SJSA1 (cell line): ENCODE measurements at regions not wholly inside any gene's neighbourhood (a gene's known extent, or its start where the extent isn't known, plus 50 kb on each side); places are given as distances from the start of the nearest gene placed in this dataset.

Experiments
- DNase-seq, 2 experiments: peaks; one replicate each; pipeline ENCODE4 v3.0.0-alpha.2; 2015 to 2020; ENCODE audit warnings: low spot score in 2 of 2, low read depth in 1 of 2
- H3K27ac ChIP-seq: fragments of 250-450 bp; sonication (Bioruptor Pico); 2 replicates; pipeline ENCODE4 v1.5.1; 2020; ENCODE audit warnings: mild to moderate bottlenecking, moderate library complexity
- H3K27me3 ChIP-seq: fragments of 250-450 bp; sonication (Bioruptor Pico); replicated peaks from 2 replicates; pipeline ENCODE4 v1.5.1; 2020; ENCODE audit warnings: mild to moderate bottlenecking, moderate library complexity
- H3K36me3 ChIP-seq: fragments of 250-450 bp; sonication (Bioruptor Pico); 2 replicates; pipeline ENCODE4 v1.5.1; 2020; ENCODE audit warnings: mild to moderate bottlenecking
- H3K4me1 ChIP-seq: fragments of 250-450 bp; sonication (Bioruptor Pico); replicated peaks from 2 replicates; pipeline ENCODE4 v1.6.1; 2021; ENCODE audit warnings: mild to moderate bottlenecking
- H3K4me3 ChIP-seq: fragments of 250-450 bp; sonication (Bioruptor Pico); 2 replicates; pipeline ENCODE4 v1.5.1; 2020; ENCODE audit warnings: mild to moderate bottlenecking
- H3K9me3 ChIP-seq: fragments of 250-450 bp; sonication (Bioruptor Pico); replicated peaks from 2 replicates; pipeline ENCODE4 v1.5.1; 2020; ENCODE audit warnings: mild to moderate bottlenecking

DNA sequence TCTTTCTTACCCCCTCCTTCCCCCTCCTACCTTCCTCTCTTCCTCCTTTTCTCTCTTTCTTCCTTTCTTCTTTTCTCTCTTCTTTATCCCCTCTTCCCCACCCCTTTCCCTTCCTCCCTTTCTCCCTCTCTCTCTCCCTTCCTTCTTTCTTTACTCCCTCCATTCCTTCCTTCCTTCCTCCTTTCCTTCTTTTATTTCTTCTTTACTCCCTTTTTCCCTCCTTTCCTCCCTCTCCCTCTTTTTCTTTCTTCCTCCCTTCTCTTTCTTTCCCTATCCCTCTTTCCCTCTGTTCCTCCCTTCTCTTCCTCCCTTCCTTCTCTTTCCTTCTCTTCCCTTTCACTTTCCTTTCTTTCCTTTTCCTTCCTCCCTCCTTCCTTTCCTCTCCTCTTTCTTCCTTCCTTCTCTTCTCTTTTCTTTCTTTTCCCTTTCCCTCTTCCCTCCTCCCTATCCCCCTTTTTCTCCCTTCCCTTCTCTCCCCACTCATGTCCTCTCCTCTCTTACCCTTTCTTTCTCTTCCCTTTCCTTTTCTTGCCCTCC lies 302.3 kb upstream of the TBX3 start:
- DNase-seq, result no peak
- H3K27ac ChIP-seq, result no peak overlapping the region
- no peaks in the 10 kb centered on the region for H3K36me3 ChIP-seq
- H3K4me1 ChIP-seq, result peaks cover 41% of the 10 kb centered on the region
- no peak overlapping the region for H3K4me3 ChIP-seq
- H3K9me3 ChIP-seq, result peaks cover 7% of the 10 kb centered on the region; the same call in 1 of the 2 replicates
- no peaks in the 10 kb centered on the region for H3K27me3 ChIP-seq

DNA sequence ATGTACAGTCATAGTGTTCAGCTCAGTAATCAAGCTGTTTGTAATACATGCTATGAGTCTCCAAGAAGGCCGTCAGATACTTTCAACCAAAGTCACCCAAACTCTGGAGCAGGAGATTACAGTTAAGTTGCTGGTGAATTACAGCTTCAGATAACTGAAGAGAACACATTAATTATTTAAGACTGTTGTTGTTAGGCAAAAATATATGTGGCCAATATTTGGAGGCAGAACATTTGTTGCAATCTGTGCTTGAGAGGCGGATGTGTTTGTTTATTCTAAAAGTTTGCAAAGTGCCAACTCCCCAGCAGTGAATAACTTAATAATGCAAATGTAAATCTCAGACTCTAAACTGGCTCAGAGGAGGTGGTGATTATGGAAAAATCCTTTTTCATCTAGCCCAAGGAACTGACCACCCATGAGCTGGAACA lies 300.7 kb upstream of the TBX3 start:
- H3K4me3 ChIP-seq, result no peak overlapping the region
- H3K27ac ChIP-seq, result no peak overlapping the region
- no peaks in the 10 kb centered on the region for H3K36me3 ChIP-seq
- H3K4me1 ChIP-seq, result peaks cover 25% of the 10 kb centered on the region
- H3K27me3 ChIP-seq, result no peaks in the 10 kb centered on the region
- DNase-seq, result peak in 1 of 2 experiments; percentile 60
- H3K9me3 ChIP-seq, result peaks cover 7% of the 10 kb centered on the region; the same call in 1 of the 2 replicates

DNA sequence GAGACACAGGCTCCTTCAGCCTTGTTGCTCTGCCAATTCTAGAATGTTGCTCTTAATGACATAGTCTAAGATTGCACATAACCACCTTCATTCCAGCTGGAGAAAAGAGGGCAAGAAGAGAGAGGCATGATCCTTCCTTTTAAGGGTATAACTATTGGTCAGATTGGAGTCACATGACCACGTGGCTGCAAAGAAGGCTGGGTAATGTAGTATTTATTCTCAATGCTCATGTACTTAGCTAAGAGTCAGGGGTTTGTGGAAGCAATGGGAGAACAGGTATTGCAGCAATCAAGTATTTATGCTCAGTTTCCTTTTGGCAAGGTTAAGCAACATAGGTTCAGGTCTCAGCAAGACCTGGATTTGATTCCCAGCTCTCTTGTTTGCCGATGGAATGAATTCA lies 298.8 kb upstream of the TBX3 start:
- DNase-seq, result no peak

DNA sequence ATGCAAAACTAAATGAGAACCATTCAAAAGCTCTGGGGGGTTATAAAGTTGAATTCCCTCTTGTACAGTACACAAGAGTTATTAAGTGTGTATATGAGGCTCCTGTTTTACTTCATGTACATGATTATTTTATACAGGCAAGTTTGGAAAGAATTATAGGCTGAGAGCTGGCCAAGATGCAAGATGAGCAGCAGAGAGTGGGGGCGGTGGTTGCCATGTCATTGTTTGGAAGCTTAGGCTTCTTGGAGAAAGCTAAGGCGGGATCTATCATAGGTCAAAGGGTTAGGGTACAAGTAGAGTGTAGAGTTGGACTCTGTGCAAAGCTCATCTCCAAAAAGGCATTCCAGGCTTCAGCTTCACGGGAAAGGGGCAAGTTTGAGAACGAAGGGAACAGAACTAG lies 297.1 kb upstream of the TBX3 start:
- Histone ChIP-seq H3K36me3 (no peaks in the 10 kb centered on the region), H3K4me1 (peaks cover 33% of the 10 kb centered on the region), H3K27ac (no peak overlapping the region), H3K9me3 (peaks cover 7% of the 10 kb centered on the region; the same call in 1 of the 2 replicates), H3K27me3 (no peaks in the 10 kb centered on the region), H3K4me3 (no peak overlapping the region)
- DNase-seq, result no peak

More for the DNA sequence above, 298.8 kb upstream of the TBX3 start:
- no peak overlapping the region for H3K27ac ChIP-seq
- peaks cover 23% of the 10 kb centered on the region for H3K4me1 ChIP-seq
- H3K36me3 ChIP-seq, result no peaks in the 10 kb centered on the region
- H3K27me3 ChIP-seq, result no peaks in the 10 kb centered on the region
- H3K9me3 ChIP-seq, result peaks cover 7% of the 10 kb centered on the region; the same call in 1 of the 2 replicates
- H3K4me3 ChIP-seq, result no peak overlapping the region

DNA sequence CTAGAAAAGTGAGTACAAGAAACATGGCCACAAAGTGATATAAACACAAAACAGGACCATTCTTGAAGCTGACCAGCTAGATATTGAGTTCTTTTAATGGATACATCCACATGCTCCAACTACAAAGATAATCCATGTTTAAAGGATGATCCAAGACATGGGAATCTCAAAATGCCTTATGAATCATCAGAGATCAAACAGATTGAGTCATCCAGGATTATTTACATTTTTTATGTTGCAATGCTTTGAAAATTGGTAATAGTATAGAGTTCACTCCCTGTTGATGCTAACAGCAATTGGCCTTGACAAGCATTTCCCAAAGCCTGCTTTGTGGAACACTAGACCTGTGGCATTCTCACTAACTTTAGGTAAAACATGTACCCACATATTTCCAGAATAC lies 293.0 kb upstream of the TBX3 start:
- Histone ChIP-seq H3K27me3 (no peaks in the 10 kb centered on the region), H3K4me1 (peaks cover 13% of the 10 kb centered on the region), H3K9me3 (no peaks in the 10 kb centered on the region), H3K4me3 (no peak overlapping the region), H3K36me3 (no peaks in the 10 kb centered on the region), H3K27ac (no peak overlapping the region)
- DNase-seq, result no peak

DNA sequence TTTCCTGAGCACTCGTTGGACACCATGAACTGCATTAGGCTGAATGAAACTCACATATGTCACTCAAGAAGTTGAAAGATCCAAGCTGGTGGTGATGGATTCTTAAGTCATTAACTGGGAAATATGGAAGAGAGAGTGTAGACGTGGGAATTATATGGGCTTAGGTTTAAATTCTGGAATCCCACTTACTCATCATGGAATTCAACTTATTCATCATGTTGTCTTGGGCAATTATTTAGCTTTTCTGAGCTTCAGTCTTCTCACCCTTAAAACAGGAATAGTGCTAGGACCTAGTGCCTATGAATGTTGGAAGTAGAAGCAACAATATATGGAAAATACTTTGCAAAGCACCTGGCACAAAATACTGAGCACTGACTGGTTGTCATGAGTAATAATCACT lies 292.4 kb upstream of the TBX3 start:
- Histone ChIP-seq H3K4me1 (peaks cover 13% of the 10 kb centered on the region), H3K27me3 (no peaks in the 10 kb centered on the region), H3K9me3 (no peaks in the 10 kb centered on the region), H3K36me3 (no peaks in the 10 kb centered on the region), H3K27ac (no peak overlapping the region), H3K4me3 (no peak overlapping the region)
- DNase-seq, result no peak

DNA sequence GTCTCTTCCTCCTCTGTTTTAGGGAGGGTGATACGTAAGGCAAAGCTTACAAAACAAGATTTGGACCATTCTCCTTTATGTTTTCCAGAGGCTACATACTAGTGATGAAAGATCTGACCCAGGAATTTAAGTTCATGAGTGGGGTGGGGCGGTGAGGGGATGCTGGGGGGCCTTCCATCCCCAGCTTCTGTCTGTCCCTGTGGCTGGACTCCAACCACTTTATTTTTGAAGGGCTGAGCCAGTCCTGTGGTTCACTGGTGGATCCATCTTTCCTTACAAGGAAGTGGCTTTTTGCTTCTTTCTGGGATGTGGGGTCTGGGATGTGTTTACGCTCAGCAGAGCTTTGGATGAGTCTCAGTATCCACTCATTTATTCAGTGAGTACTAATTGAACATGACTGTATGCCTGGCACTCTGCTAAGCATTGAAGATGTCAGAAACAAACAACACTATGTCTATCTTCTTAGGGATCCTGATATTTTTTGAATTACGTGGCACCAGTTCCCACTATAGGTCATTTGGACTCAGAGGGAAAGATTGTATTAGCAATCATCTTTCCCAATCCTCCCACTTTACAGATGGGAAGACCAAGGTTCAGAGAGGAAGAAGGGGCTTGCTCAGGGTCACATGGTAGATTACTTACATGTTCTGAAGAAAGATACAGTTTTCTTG lies 291.8 kb upstream of the TBX3 start:
- Histone ChIP-seq H3K27me3 (no peaks in the 10 kb centered on the region), H3K36me3 (no peaks in the 10 kb centered on the region), H3K4me3 (no peak overlapping the region), H3K27ac (no peak overlapping the region), H3K4me1 (peaks cover 13% of the 10 kb centered on the region), H3K9me3 (no peaks in the 10 kb centered on the region)
- no peak for DNase-seq

DNA sequence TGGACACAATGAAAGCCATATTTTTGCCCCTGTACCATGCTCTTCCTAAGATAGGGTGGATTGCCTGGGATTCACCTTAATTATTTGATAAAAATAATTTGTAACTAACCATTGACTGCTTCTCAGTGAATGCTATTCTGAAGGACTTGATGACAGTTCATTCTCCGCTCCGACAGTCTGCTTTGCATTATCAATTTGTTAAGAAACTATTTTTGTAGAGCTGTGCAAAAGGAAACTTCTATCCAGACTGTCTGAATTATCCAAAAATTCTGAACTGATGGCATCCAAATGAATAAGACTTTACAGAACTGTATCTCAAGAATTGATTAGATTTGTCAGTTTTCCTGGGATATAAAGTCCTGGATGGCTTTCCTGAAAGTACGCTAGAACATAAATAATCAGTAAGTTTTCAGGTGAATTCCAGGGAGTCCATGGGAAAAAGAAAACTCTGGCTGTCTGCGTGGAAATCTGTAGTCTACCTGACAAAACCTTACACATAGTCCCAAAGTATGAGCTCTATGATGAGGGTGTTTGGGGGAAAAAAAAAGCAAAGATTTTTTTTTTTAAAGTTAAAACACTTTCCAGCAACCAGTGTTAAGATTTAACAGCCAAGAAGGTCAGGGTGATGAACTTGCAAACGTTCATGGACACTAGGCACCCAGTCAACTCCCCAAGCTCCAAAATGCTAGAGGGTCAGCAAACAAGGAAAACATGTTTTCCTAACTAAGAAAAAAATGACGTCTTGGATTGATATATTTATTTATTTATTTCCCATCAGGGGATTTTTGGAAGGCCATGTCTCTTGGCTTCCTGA lies 291.1 kb upstream of the TBX3 start:
- no peaks in the 10 kb centered on the region for H3K27me3 ChIP-seq
- H3K27ac ChIP-seq, result no peak overlapping the region
- no peak overlapping the region for H3K4me3 ChIP-seq
- no peaks in the 10 kb centered on the region for H3K36me3 ChIP-seq
- no peaks in the 10 kb centered on the region for H3K9me3 ChIP-seq
- DNase-seq, result no peak
- peaks cover 13% of the 10 kb centered on the region for H3K4me1 ChIP-seq

DNA sequence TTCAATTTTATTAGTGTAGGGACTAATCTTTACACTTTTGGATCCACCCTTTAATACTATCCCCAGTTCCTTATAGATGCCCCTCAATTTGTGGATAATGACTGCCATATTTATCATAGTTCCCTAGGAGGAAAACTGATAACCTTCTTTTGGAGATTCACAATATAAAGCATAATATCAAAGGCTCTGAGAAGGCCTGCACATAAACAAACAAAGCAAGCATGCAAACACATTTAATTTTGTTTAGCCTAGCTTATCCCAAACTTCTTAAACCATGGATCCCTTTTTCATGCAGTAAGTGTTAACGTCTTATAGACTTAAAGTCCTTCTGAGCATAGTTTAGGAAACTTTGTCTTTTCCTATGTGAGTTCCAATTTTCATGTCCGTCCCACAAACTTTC lies 290.4 kb upstream of the TBX3 start:
- no peak for DNase-seq
- no peaks in the 10 kb centered on the region for H3K9me3 ChIP-seq
- no peaks in the 10 kb centered on the region for H3K36me3 ChIP-seq
- H3K27ac ChIP-seq, result no peak overlapping the region
- no peak overlapping the region for H3K4me3 ChIP-seq
- H3K4me1 ChIP-seq, result peaks cover 13% of the 10 kb centered on the region
- H3K27me3 ChIP-seq, result no peaks in the 10 kb centered on the region

DNA sequence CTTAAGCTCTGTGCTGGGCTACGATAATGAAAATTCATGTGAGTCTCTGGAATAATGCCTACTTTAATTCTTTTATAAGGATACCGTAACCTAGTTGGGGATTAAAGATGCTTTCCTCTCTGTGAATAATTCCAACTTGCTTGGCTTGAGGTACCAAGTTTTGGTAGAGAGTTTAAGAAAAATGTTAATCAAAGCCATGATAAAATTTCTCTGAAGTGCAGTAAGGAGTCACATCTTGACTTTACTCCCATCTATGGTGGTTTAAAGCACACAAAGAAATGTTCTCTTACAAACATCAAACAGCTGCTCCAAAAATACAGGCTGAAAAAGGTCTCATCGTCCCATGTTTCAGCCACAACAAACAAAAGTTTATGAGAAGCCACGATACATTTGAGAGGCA lies 284.8 kb upstream of the TBX3 start:
- no peak for DNase-seq
- Histone ChIP-seq H3K9me3 (no peaks in the 10 kb centered on the region), H3K4me1 (no peaks in the 10 kb centered on the region), H3K36me3 (no peaks in the 10 kb centered on the region), H3K27ac (no peak overlapping the region), H3K4me3 (no peak overlapping the region), H3K27me3 (no peaks in the 10 kb centered on the region)

DNA sequence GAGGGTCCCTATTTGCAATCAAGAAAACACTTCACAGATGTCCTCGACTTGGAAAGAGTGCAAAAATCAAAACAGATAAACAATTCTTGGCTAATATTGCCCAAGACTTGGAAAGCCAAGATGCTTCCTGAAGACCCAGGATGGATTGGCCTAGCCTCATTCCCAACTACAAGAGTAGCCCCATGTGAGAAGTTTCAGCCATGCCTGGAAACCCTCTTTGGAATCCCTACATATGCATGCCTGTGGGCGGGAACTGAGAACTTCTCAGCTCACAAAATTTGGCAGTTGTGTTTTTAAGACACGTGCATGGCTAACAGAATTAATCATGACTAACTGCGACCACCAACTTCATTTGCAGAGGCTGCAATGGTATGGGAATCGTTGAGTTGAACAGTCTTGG lies 283.2 kb upstream of the TBX3 start:
- no peak for DNase-seq
- no peak overlapping the region for H3K27ac ChIP-seq
- no peaks in the 10 kb centered on the region for H3K4me1 ChIP-seq
- no peaks in the 10 kb centered on the region for H3K27me3 ChIP-seq
- no peak overlapping the region for H3K4me3 ChIP-seq
- no peaks in the 10 kb centered on the region for H3K36me3 ChIP-seq
- H3K9me3 ChIP-seq, result no peaks in the 10 kb centered on the region

DNA sequence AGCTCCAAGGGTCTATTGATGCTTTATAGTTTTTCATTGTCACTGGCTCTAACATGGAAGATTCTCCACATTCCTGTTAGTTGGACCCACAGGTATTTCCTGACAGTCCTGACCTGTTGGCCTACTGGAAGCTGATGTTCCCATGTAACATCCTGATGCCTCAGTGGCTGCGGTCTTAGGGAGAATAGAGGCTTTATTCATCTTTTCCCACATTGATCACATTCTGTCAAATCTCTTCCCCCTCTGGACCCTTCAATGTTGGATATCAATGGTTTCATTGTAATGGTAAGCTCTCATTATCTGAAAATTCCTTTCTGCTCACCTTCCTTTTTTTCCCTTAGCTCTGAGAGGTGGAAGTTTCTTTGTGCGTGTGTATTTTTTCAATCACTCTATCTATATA lies 280.9 kb upstream of the TBX3 start:
- DNase-seq, result no peak
- no peaks in the 10 kb centered on the region; the same call in 1 of the 2 replicates for H3K4me1 ChIP-seq
- H3K36me3 ChIP-seq, result no peaks in the 10 kb centered on the region
- no peaks in the 10 kb centered on the region for H3K9me3 ChIP-seq
- no peak overlapping the region for H3K27ac ChIP-seq
- H3K4me3 ChIP-seq, result no peak overlapping the region
- H3K27me3 ChIP-seq, result no peaks in the 10 kb centered on the region

DNA sequence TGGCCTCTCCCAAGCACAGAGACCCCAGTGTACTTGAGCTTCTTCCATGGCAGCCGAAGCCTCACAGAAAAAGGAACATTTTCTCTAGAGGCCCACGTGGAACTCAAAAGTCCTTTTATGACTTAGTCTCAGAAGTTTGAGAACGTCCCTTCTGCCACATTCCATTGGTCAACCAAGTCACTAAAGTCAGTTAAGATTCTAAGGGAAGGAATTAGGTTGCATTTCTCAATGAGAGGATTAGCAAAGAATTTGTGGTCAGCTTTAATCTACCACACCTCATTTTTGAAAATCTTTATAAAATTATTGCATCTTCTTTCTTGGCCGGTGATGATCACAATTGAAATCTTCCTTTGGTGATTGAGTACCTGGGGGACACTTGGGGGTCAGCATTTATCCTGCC lies 279.9 kb upstream of the TBX3 start:
- no peak overlapping the region for H3K4me3 ChIP-seq
- DNase-seq, result no peak
- H3K27ac ChIP-seq, result no peak overlapping the region
- no peaks in the 10 kb centered on the region; the same call in 1 of the 2 replicates for H3K4me1 ChIP-seq
- H3K9me3 ChIP-seq, result no peaks in the 10 kb centered on the region
- H3K27me3 ChIP-seq, result no peaks in the 10 kb centered on the region
- no peaks in the 10 kb centered on the region for H3K36me3 ChIP-seq

DNA sequence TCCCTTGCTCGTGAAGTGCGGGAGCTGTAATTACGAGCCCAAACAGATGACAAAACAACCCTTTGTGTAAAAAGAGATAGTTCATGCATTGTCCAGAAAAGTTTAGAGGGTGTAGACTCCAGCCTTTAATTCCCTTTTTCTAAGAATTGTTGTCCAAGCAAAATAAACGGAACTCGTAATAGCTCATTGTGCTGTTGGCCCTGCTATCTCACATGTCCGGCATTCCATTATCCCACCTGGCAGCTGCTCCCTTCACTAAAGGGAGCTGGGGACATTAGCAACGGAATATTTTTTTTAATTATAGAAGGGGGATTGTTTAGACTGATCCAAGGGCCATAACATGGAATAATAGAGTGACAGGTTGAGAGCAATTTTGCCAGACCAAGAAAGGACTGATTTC lies 277.5 kb upstream of the TBX3 start:
- H3K4me3 ChIP-seq, result no peak overlapping the region
- H3K9me3 ChIP-seq, result no peaks in the 10 kb centered on the region
- no peak overlapping the region for H3K27ac ChIP-seq
- no peak for DNase-seq
- no peaks in the 10 kb centered on the region for H3K27me3 ChIP-seq
- no peaks in the 10 kb centered on the region; the same call in 1 of the 2 replicates for H3K4me1 ChIP-seq
- H3K36me3 ChIP-seq, result no peaks in the 10 kb centered on the region
